K562 (cell line): ENCODE measurements at regions not wholly inside any gene's neighbourhood (a gene's known extent, or its start where the extent isn't known, plus 50 kb on each side); places are given as distances from the start of the nearest gene placed in this dataset.

Source experiments
- ARID1B ChIP-seq: fragments of 450-650 bp; IDR thresholded peaks from 2 replicates; pipeline ENCODE4 v1.6.1; 2016; ENCODE audit warnings: antibody characterized with exemption, mild to moderate bottlenecking, inconsistent platforms
- CC2D1A ChIP-seq: fragments of 450-650 bp; IDR thresholded peaks from 2 replicates; pipeline ENCODE4 v1.6.1; 2017; ENCODE audit warnings: mild to moderate bottlenecking
- CXXC5 ChIP-seq: fragments of 250-450 bp; sonication (Bioruptor Pico); IDR thresholded peaks from 2 replicates; pipeline ENCODE4 v1.8.0; 2022; ENCODE audit warnings: inconsistent platforms, mild to moderate bottlenecking, moderate library complexity
- EGR1 ChIP-seq: fragments of 450-650 bp; conservative IDR thresholded peaks from 2 replicates; pipeline ENCODE4 v1.6.1; 2017; ENCODE audit warnings: mild to moderate bottlenecking
- FOXP4 ChIP-seq: sonication (generic); formaldehyde crosslinking; IDR thresholded peaks from 2 replicates; pipeline ENCODE4 v1.8.0; 2022; ENCODE audit warnings: mild to moderate bottlenecking, missing genetic modification reagents, borderline replicate concordance
- HNRNPH1 ChIP-seq: fragments of 200-400 bp; formaldehyde crosslinking; optimal IDR thresholded peaks from 2 replicates; pipeline ENCODE3; 2017; ENCODE audit warnings: low read depth, mild to moderate bottlenecking, low read length, moderate library complexity
- MAZ ChIP-seq, 2 experiments: fragments of 450-650 bp in 1 of 2; sonication (generic) in 1 of 2; formaldehyde crosslinking; IDR thresholded peaks in 1 of 2; conservative IDR thresholded peaks in 1 of 2; 2 replicates each; pipeline versions ENCODE4 v1.4.0 to v1.5.0; 2020; ENCODE audit warnings: mild to moderate bottlenecking in 1 of 2, missing genetic modification reagents in 1 of 2
- MEF2D ChIP-seq: conservative IDR thresholded peaks from 2 replicates; pipeline ENCODE4 v1.6.1; 2016; ENCODE audit warnings: low read depth, missing genetic modification characterization, missing compliant biosample characterization
- POU5F1 ChIP-seq: fragments of 150-350 bp; IDR thresholded peaks from 2 replicates; pipeline ENCODE4 v1.6.1; 2014; ENCODE audit warnings: borderline replicate concordance, low read length, low read depth, mild to moderate bottlenecking; ENCODE audit not compliant: partially characterized antibody
- PYGO2 ChIP-seq: fragments of 450-650 bp; IDR thresholded peaks from 2 replicates; pipeline ENCODE4 v1.6.1; 2016; ENCODE audit warnings: mild to moderate bottlenecking, missing genetic modification characterization, moderate library complexity, missing compliant biosample characterization
- RBM14 ChIP-seq: fragments of 200-400 bp; formaldehyde crosslinking; IDR thresholded peaks from 2 replicates; pipeline ENCODE4 v1.6.1; 2018; ENCODE audit warnings: low read depth, mild to moderate bottlenecking, low read length, moderate library complexity, borderline replicate concordance; ENCODE audit not compliant: insufficient read depth
- SMAD1 ChIP-seq: fragments of 150-350 bp; IDR thresholded peaks from 2 replicates; pipeline ENCODE4 v1.6.1; 2014; ENCODE audit warnings: low read length, low read depth; ENCODE audit not compliant: partially characterized antibody
- SMARCA5 ChIP-seq: fragments of 450-650 bp; IDR thresholded peaks from 2 replicates; pipeline ENCODE4 v1.6.1; 2016
- SRSF7 ChIP-seq: fragments of 200-400 bp; formaldehyde crosslinking; optimal IDR thresholded peaks from 2 replicates; pipeline ENCODE3; 2017; ENCODE audit warnings: mild to moderate bottlenecking, low read depth, low read length
- TCF7 ChIP-seq: sonication (generic); IDR thresholded peaks from 2 replicates; pipeline ENCODE4 v1.6.1; 2016; ENCODE audit warnings: antibody characterized with exemption, borderline replicate concordance
- ZEB2 ChIP-seq: fragments of 450-650 bp; IDR thresholded peaks from 2 replicates; pipeline ENCODE4 v1.6.1; 2016
- ZKSCAN1 ChIP-seq: fragments of 150-350 bp; IDR thresholded peaks from 2 replicates; pipeline ENCODE4 v1.6.1; 2016; ENCODE audit warnings: low read depth, low read length
- ZNF518B ChIP-seq: fragments of 250-450 bp; sonication (Bioruptor Pico); IDR thresholded peaks from 2 replicates; pipeline ENCODE4 v1.5.0; 2021; ENCODE audit warnings: mild to moderate bottlenecking, moderate library complexity
- ZNF707 ChIP-seq: fragments of 250-450 bp; sonication (Bioruptor Pico); conservative IDR thresholded peaks from 2 replicates; pipeline ENCODE4 v1.8.0; 2022; ENCODE audit warnings: inconsistent platforms, mild to moderate bottlenecking, moderate library complexity
- ZSCAN29 ChIP-seq: fragments of 450-650 bp; IDR thresholded peaks from 2 replicates; pipeline ENCODE4 v1.6.1; 2017
- TF ChIP-seq, protein P1 (sequence below): sonication (generic); IDR thresholded peaks from 2 replicates; pipeline ENCODE4 v1.6.1; 2016
- TF ChIP-seq, protein P2 (sequence below): fragments of 450-650 bp; conservative IDR thresholded peaks from 2 replicates; pipeline ENCODE4 v1.6.1; 2016; ENCODE audit warnings: missing genetic modification characterization, low read depth, mild to moderate bottlenecking, control low read depth, missing compliant biosample characterization

GRCh38 chr1:201647722-201648065 lies 108.8 kb downstream of the NAV1 start (continued):
- TF ChIP-seq POU5F1 (no peak), RBM14 (no peak), SMARCA5 (no peak), EGR1 (no peak), ZNF518B (no peak), CXXC5 (CRISPR knock-in tag) (peak; percentile 11; the same call in 1 of the 2 replicates), MAZ (CRISPR knock-in tag; conservative IDR thresholded peaks at IDR 0.05 in 1 of 2, IDR thresholded peaks at IDR 0.05 in 1 of 2) (peak in 1 of 2 experiments; percentile 11; a peak in 1 of 4 replicates), SRSF7 (no peak), HNRNPH1 (no peak), ZSCAN29 (no peak), ZKSCAN1 (no peak), ARID1B (0 out of 2 replicates have a peak, but pooled peaks have one; percentile 15), ZNF707 (CRISPR knock-in tag) (no peak), FOXP4 (CRISPR knock-in tag) (no peak), CC2D1A (no peak), TCF7 (no peak), SMAD1 (no peak), MEF2D (tag) (peak; percentile 95; the same call in 1 of the 2 replicates), PYGO2 (tag) (no peak), ZEB2 (no peak)
- TF ChIP-seq, protein P1, sequence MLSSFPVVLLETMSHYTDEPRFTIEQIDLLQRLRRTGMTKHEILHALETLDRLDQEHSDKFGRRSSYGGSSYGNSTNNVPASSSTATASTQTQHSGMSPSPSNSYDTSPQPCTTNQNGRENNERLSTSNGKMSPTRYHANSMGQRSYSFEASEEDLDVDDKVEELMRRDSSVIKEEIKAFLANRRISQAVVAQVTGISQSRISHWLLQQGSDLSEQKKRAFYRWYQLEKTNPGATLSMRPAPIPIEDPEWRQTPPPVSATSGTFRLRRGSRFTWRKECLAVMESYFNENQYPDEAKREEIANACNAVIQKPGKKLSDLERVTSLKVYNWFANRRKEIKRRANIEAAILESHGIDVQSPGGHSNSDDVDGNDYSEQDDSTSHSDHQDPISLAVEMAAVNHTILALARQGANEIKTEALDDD, result no peak
- TF ChIP-seq, protein P2, sequence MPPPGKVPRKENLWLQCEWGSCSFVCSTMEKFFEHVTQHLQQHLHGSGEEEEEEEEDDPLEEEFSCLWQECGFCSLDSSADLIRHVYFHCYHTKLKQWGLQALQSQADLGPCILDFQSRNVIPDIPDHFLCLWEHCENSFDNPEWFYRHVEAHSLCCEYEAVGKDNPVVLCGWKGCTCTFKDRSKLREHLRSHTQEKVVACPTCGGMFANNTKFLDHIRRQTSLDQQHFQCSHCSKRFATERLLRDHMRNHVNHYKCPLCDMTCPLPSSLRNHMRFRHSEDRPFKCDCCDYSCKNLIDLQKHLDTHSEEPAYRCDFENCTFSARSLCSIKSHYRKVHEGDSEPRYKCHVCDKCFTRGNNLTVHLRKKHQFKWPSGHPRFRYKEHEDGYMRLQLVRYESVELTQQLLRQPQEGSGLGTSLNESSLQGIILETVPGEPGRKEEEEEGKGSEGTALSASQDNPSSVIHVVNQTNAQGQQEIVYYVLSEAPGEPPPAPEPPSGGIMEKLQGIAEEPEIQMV (tag), result no peak
